Activated T-cell treated with anti-CD3 and anti-CD28 coated beads, Interleukin-2, amount 50 U/mL, for 72 hours (primary cell): ENCODE measurements at regions not wholly inside any gene's neighbourhood (a gene's known extent, or its start where the extent isn't known, plus 50 kb on each side); places are given as distances from the start of the nearest gene placed in this dataset.
"Not testable (repeated sequence)": the region's sequence is repeated elsewhere in the genome, so short reads cannot be mapped to it uniquely, and the experiment has no call there.

ENCODE experiments used
- ATAC-seq, 2 donors: fragments of 150-1000 bp; cut with Tn5 transposase; replicated peaks in 1 of 2; 2 replicates each; pipeline ENCODE4 v1.10.0; 2021; ENCODE audit warnings: moderate library complexity in 2 of 2, mild to moderate bottlenecking in 1 of 2
- DNase-seq, 2 donors: peaks; one replicate each; pipeline ENCODE4 v3.0.0; 2021 to 2022; ENCODE audit warnings: mixed read lengths in 1 of 2
- H3K27ac Mint-ChIP-seq: one replicate; pipeline ENCODE4 v1.8.0; 2022; ENCODE audit warnings: mild to moderate bottlenecking, moderate library complexity, mixed read lengths
- H3K27me3 Mint-ChIP-seq: one replicate; pipeline ENCODE4 v1.8.0; 2022; ENCODE audit warnings: low read depth, mixed read lengths
- H3K36me3 Mint-ChIP-seq, 2 donors: one replicate each; pipeline ENCODE4 v1.8.0; 2022; ENCODE audit warnings: mixed read lengths in 2 of 2, mild to moderate bottlenecking in 1 of 2; ENCODE audit not compliant: insufficient read depth in 2 of 2
- H3K4me1 Mint-ChIP-seq: one replicate; pipeline ENCODE4 v1.8.0; 2022; ENCODE audit warnings: low read depth, mixed read lengths
- H3K4me3 Mint-ChIP-seq, 2 donors: one replicate each; pipeline ENCODE4 v1.8.0; 2022; ENCODE audit warnings: mild to moderate bottlenecking in 2 of 2, mixed read lengths in 2 of 2, moderate library complexity in 2 of 2
- H3K9me3 Mint-ChIP-seq, 2 donors: one replicate each; pipeline ENCODE4 v1.8.0; 2022; ENCODE audit warnings: mixed read lengths in 2 of 2

DNA sequence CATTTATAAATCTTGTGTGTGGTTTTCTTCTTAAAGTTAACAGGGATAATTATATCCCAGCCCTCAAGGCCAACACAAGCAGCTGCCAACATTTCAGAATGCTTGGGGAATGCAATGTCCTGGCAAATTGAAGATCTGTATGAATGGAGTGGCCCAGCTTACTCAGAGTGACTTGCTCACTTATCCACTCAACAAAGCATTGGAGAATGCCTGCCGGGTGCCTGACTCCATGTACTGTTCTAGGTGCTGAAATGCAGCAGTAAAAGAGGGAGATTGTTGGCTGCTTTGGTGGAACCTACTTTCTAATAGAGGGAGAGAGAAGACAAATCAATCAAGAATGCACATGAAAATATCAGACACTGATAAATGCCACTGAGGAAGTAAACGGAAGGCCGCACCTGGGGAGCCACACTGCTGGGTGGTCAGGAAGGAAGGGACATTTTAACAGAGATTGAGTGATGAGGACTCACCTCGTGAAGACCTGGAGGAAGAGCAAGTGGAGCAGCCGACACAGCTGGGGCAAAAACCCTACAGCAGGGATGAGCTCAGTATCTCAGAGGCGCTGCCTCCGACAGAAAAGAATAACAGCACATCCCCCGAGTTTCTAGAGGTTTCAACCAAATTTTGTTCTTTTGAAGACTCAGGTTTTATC is 61.2 kb upstream of the VASH1 start:
- H3K27ac Mint-ChIP-seq, result no peak overlapping the region
- no peaks in the 10 kb centered on the region for H3K9me3 Mint-ChIP-seq
- DNase-seq (no peak), ATAC-seq (no peak)
- no peaks in the 10 kb centered on the region for H3K36me3 Mint-ChIP-seq
- no peak overlapping the region for H3K4me3 Mint-ChIP-seq
- H3K27me3 Mint-ChIP-seq, result peaks cover 9% of the 10 kb centered on the region
- no peaks in the 10 kb centered on the region for H3K4me1 Mint-ChIP-seq

DNA sequence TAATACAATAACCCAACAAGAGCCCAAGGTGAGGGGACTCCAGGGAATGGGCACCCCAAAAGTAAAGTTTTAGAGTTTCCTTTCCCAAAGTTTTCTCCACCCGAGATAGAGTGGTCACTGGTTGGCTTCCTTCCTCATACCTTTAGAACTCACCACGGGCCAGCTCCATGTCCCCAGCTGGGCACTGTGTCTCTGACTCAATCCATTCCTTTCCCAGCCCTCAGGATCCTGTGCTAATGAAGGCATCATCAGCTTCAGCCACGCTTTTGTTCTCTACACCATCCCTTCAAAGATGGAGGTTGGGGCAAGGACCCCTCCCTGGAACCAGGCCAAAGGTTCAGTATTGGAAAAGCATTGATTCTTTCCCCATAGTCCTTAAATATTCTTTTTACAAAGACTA is 59.8 kb upstream of the VASH1 start:
- ATAC-seq (no peak), DNase-seq (no peak)
- H3K27ac Mint-ChIP-seq, result no peak overlapping the region
- no peaks in the 10 kb centered on the region for H3K36me3 Mint-ChIP-seq
- no peak overlapping the region for H3K4me3 Mint-ChIP-seq
- peaks cover 13% of the 10 kb centered on the region for H3K27me3 Mint-ChIP-seq
- H3K9me3 Mint-ChIP-seq, result no peaks in the 10 kb centered on the region
- H3K4me1 Mint-ChIP-seq, result no peaks in the 10 kb centered on the region

DNA sequence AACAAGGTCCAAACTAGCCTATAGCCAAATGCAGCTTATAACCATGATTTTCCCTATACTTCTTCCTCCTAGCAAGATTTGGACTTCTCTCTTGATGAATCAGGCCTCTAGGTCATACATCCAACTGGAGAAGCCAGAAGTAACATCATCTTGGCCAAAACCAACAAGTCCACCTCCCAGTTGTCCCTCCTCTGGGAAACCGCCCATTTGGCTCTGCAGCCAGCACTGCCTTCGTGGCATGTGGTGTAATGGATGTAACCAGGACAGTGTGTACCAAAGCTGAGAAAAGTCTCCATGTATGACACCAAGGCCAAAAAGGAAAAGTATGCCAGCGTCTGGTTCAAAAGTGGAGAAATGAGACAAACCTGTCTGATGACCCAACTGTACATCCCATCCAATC is 59.3 kb upstream of the VASH1 start:
- Mint-ChIP-seq H3K4me3 (no peak overlapping the region), H3K9me3 (no peaks in the 10 kb centered on the region), H3K36me3 (no peaks in the 10 kb centered on the region), H3K4me1 (no peaks in the 10 kb centered on the region), H3K27ac (no peak overlapping the region), H3K27me3 (peaks cover 13% of the 10 kb centered on the region)
- DNase-seq, result no peak
- no peak for ATAC-seq

DNA sequence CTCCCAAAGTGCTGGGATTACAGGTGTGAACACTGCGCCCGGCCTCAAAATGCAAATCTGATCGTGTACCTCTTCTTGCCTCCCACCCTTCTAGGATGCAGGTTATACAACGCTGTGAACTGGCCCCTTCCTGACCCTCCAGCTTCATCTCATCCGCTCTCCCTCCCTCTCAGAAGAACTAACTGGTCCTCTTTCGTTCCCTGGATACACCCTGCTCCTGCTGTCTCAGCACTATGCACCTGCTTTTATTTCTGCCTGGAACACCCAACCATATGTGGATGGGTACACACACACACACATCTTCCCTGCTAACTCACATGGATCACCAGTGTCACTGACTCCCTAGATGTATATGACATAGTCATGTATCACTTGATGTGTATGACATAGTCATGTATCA is 56.1 kb upstream of the VASH1 start:
- ATAC-seq (no peak), DNase-seq (no peak)
- no peak overlapping the region for H3K4me3 Mint-ChIP-seq
- H3K9me3 Mint-ChIP-seq, result no peaks in the 10 kb centered on the region
- no peaks in the 10 kb centered on the region for H3K4me1 Mint-ChIP-seq
- no peaks in the 10 kb centered on the region for H3K36me3 Mint-ChIP-seq
- no peak overlapping the region for H3K27ac Mint-ChIP-seq
- peaks cover 13% of the 10 kb centered on the region for H3K27me3 Mint-ChIP-seq

DNA sequence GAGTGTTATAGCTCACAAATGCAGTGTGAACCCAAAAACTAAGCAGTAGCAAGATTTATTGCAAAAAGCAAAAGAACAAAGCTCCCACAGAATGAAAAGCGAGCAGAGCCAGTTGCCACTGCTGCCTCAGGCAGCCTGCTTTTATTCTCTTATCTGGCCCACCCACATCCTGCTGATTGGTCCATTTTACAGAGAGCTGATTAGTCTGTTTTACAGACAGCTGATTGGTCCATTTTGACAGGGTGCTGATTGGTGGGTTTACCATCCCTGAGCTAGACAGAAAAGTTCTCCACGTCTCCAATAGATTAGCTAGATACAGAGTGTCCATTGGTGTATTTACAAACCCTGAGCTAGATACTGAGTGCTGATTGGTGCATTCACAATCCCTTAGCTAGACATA is 55.1 kb upstream of the VASH1 start:
- H3K4me3 Mint-ChIP-seq, H3K4me1 Mint-ChIP-seq, H3K27ac Mint-ChIP-seq, H3K36me3 Mint-ChIP-seq, DNase-seq, ATAC-seq, H3K9me3 Mint-ChIP-seq: not testable (repeated sequence)
- peaks cover 13% of the 10 kb centered on the region for H3K27me3 Mint-ChIP-seq

DNA sequence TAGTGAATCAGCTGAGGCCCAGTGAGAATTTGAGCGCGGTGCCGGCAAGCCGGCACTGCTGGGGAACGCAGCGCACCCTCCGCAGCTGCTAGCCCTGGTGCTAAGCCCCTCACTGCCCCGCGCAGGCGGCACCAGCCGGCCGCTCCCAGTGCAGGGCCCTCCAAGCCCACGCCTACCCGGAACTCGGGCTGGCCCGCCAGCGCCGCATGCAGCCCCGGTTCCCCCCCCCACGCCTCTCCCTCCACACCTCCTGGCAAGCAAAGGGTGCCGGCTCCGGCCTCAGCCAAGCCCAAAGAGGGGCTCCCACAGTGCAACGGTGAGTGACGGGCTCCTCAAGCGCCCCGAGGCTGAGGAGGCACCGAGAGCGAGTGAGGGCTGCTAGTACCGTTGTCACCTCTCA is 54.5 kb upstream of the VASH1 start:
- Mint-ChIP-seq H3K4me3 (no peak overlapping the region), H3K4me1 (no peaks in the 10 kb centered on the region), H3K9me3 (no peaks in the 10 kb centered on the region), H3K27ac (no peak overlapping the region), H3K36me3 (no peaks in the 10 kb centered on the region), H3K27me3 (peaks cover 13% of the 10 kb centered on the region)
- no peak for ATAC-seq
- DNase-seq, result no peak

DNA sequence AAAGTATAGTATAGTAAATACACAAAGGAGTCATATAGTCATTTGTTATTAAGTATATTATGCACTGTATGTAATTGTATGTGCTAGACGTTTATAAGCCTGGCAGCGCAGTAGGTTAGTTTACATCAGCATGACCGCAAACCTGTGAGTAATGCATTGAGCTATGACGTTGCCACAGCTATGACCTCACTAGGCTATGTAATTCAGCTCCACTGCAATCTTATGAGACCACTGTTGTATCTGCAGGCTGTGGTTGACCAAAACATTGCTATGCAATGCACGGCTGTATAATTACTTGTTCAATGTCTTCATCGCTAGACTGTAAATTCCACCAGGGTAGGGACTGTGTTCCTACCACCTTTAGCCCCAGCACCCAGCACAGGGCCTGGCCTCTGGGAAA is 53.2 kb upstream of the VASH1 start:
- peaks cover 8% of the 10 kb centered on the region for H3K27me3 Mint-ChIP-seq
- no peaks in the 10 kb centered on the region for H3K4me1 Mint-ChIP-seq
- no peaks in the 10 kb centered on the region for H3K9me3 Mint-ChIP-seq
- ATAC-seq (no peak), DNase-seq (no peak)
- H3K36me3 Mint-ChIP-seq, result no peaks in the 10 kb centered on the region
- H3K4me3 Mint-ChIP-seq, result no peak overlapping the region
- H3K27ac Mint-ChIP-seq, result no peak overlapping the region

DNA sequence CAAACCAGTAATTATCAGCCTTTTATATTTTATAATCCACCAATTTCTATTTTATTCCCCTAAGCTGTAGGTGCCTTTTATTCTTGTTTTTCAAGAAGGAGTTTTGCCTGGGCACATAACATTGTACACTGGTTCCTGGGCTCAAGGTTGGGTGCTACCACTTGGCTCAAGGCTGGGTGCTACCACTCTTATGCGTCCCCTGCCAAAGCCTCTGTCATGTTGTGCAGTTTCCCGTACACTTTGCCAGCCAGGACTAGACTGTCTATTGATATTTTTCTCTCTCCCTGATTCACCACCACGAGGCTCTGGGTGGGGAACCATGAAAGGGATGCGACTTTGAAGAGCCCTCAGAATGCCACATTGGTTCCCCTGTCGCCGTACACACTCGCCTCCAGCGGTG is 52.5 kb upstream of the VASH1 start:
- ATAC-seq, result no peak
- Mint-ChIP-seq H3K9me3 (no peaks in the 10 kb centered on the region), H3K4me1 (no peaks in the 10 kb centered on the region), H3K27me3 (peaks cover 5% of the 10 kb centered on the region), H3K4me3 (no peak overlapping the region), H3K36me3 (no peaks in the 10 kb centered on the region), H3K27ac (no peak overlapping the region)
- DNase-seq, result no peak

DNA sequence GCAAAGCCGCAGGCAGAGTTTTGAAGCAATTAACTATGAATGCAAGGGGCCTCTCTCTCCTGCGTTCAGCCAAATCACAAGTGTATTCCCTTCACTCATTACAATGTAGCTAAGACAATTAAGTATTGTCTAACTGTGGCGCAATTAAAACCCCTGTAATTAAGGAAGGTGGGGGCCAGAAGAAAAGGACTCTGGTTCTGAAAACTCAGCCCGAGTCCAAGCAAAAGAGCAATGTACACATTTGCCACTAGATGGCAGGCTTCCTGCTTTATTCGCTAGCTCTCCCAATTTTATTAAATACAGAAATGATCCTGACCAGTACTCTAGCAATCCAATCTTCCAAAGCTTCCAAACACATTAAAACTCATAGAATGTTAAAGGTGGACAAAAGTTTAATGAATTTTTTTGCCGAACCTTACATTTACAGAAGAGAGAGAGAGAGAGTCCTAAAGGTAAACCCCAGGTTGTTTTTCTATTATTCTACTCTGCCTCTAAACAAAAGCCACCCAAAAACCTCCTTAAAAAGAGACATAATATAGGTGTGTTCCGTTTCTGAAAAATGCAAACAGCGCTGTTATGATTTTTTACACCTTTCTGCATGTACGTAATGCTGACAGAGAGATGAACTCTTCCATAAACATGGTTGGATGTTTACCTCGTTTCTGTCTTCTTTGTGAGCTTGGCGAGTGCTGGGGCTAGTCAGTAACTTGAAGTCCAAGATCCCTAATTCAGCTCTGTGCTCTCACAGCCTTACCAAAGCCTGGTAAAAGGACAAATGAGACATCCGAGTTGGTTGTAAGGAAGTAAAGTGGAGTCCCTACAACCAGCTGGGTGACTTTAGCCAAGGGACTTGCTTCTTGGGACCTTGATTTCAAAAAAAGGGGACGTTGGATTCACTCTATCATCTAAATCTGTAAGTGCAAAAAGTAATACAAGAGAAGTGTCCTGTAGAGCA is 50.9 kb upstream of the VASH1 start:
- ATAC-seq (no peak), DNase-seq (peak; percentile 26 to 29)
- Mint-ChIP-seq H3K27ac (no peak overlapping the region), H3K36me3 (no peaks in the 10 kb centered on the region), H3K9me3 (no peaks in the 10 kb centered on the region), H3K4me3 (no peak overlapping the region), H3K27me3 (peaks cover 2% of the 10 kb centered on the region), H3K4me1 (no peaks in the 10 kb centered on the region)
